WTC11 (cell line): ENCODE measurements at regions not wholly inside any gene's neighbourhood (a gene's known extent, or its start where the extent isn't known, plus 50 kb on each side); places are given as distances from the start of the nearest gene placed in this dataset.

ENCODE experiments used
- ATAC-seq: fragments of 200-7000 bp; cut with Tn5 transposase; 2 replicates; pipeline ENCODE4 v1.10.0; 2021; ENCODE audit warnings: mild to moderate bottlenecking, moderate library complexity
- CTCF ChIA-PET: fragments of 300-600 bp; sonication (Branson Sonifier 250); formaldehyde crosslinking; loops from one replicate; lab custom pipeline; 2021; ENCODE audit warnings: antibody characterized with exemption; lab: Charles Lee
- POLR2A ChIA-PET: fragments of 350-600 bp; sonication (Branson Sonifier 250); formaldehyde crosslinking; loops from one replicate; lab custom pipeline; 2021; ENCODE audit warnings: antibody characterized with exemption; lab: Charles Lee
- DNase-seq: peaks from one replicate; pipeline ENCODE4 v3.0.0; 2021; ENCODE audit warnings: low spot score
- H3K27ac Mint-ChIP-seq: 2 replicates; pipeline ENCODE4 v1.8.0; 2021; ENCODE audit warnings: mixed read lengths
- H3K27me3 Mint-ChIP-seq: 2 replicates; pipeline ENCODE4 v1.8.0; 2021; ENCODE audit warnings: low read depth, mild to moderate bottlenecking, moderate library complexity, mixed read lengths
- H3K36me3 Mint-ChIP-seq: 2 replicates; pipeline ENCODE4 v1.8.0; 2021; ENCODE audit warnings: mixed read lengths
- H3K4me1 Mint-ChIP-seq: 2 replicates; pipeline ENCODE4 v1.8.0; 2022; ENCODE audit warnings: mixed read lengths
- H3K4me3 Mint-ChIP-seq: 2 replicates; pipeline ENCODE4 v1.8.0; 2021; ENCODE audit warnings: mild to moderate bottlenecking, moderate library complexity, mixed read lengths
- H3K9me3 Mint-ChIP-seq: 2 replicates; pipeline ENCODE4 v1.8.0; 2021; ENCODE audit warnings: mixed read lengths
- ELF4 ChIP-seq: sonication (generic); formaldehyde crosslinking; IDR thresholded peaks from 2 replicates; pipeline ENCODE4 v1.8.1; 2022; ENCODE audit warnings: low read depth, mild to moderate bottlenecking, moderate library complexity, missing genetic modification reagents
- ETV6 ChIP-seq: sonication (generic); formaldehyde crosslinking; IDR thresholded peaks from 2 replicates; pipeline ENCODE4 v1.8.1; 2022; ENCODE audit warnings: mild to moderate bottlenecking, missing genetic modification reagents
- GABPB1 ChIP-seq: sonication (generic); formaldehyde crosslinking; IDR thresholded peaks from 2 replicates; pipeline ENCODE4 v1.8.1; 2023; ENCODE audit warnings: mild to moderate bottlenecking, missing genetic modification reagents
- GRHL2 ChIP-seq: fragments of 250-450 bp; sonication (Bioruptor Pico); IDR thresholded peaks from 2 replicates; pipeline ENCODE4 v1.8.0; 2022; ENCODE audit warnings: mild to moderate bottlenecking, moderate library complexity; ENCODE audit not compliant: insufficient replicate concordance, severe bottlenecking
- HMGA2 ChIP-seq: fragments of 250-450 bp; sonication (Bioruptor Pico); IDR thresholded peaks from 2 replicates; pipeline ENCODE4 v1.4.0; 2021; ENCODE audit warnings: mild to moderate bottlenecking, moderate library complexity
- JAZF1 ChIP-seq: fragments of 250-450 bp; sonication (Bioruptor Pico); IDR thresholded peaks from 2 replicates; pipeline ENCODE4 v1.9.0; 2021; ENCODE audit warnings: moderate library complexity, mild to moderate bottlenecking, inconsistent platforms
- NFATC4 ChIP-seq: fragments of 250-450 bp; sonication (Bioruptor Pico); IDR thresholded peaks from 2 replicates; pipeline ENCODE4 v1.9.0; 2021; ENCODE audit warnings: mild to moderate bottlenecking
- NR1H2 ChIP-seq: sonication (generic); formaldehyde crosslinking; IDR thresholded peaks from 2 replicates; pipeline ENCODE4 v1.9.0; 2021; ENCODE audit warnings: mild to moderate bottlenecking, moderate library complexity, missing genetic modification reagents
- OVOL2 ChIP-seq: fragments of 250-450 bp; sonication (Bioruptor Pico); IDR thresholded peaks from 2 replicates; pipeline ENCODE4 v1.9.0; 2021; ENCODE audit warnings: mild to moderate bottlenecking, borderline replicate concordance
- ZNF263 ChIP-seq: sonication (generic); formaldehyde crosslinking; IDR thresholded peaks from 2 replicates; pipeline ENCODE4 v1.8.1; 2022; ENCODE audit warnings: low read depth, mild to moderate bottlenecking, moderate library complexity, missing genetic modification reagents
- ZNF396 ChIP-seq: fragments of 250-450 bp; sonication (Bioruptor Pico); IDR thresholded peaks from 2 replicates; pipeline ENCODE4 v1.8.0; 2021; ENCODE audit warnings: mild to moderate bottlenecking, moderate library complexity, borderline replicate concordance
- TF ChIP-seq, protein P1 (sequence below): sonication (generic); formaldehyde crosslinking; IDR thresholded peaks from 2 replicates; pipeline ENCODE4 v1.8.0; 2022; ENCODE audit warnings: mild to moderate bottlenecking, missing genetic modification reagents
- TF ChIP-seq, protein P2 (sequence below): sonication (generic); formaldehyde crosslinking; IDR thresholded peaks from 2 replicates; pipeline ENCODE4 v1.8.1; 2023; ENCODE audit warnings: mild to moderate bottlenecking, missing genetic modification reagents
- TF ChIP-seq, protein P3 (sequence below): sonication (generic); formaldehyde crosslinking; IDR thresholded peaks from 2 replicates; pipeline ENCODE4 v1.8.0; 2022; ENCODE audit warnings: missing genetic modification reagents
- TF ChIP-seq, protein P4 (sequence below): sonication (generic); formaldehyde crosslinking; IDR thresholded peaks from 2 replicates; pipeline ENCODE4 v1.8.1; 2023; ENCODE audit warnings: mild to moderate bottlenecking, missing genetic modification reagents, borderline replicate concordance
- TF ChIP-seq, protein P5 (sequence below): sonication (generic); formaldehyde crosslinking; IDR thresholded peaks from 2 replicates; pipeline ENCODE4 v1.8.1; 2023; ENCODE audit warnings: mild to moderate bottlenecking, missing genetic modification reagents
- TF ChIP-seq, protein P6 (sequence below): sonication (generic); formaldehyde crosslinking; IDR thresholded peaks from 2 replicates; pipeline ENCODE4 v1.8.0; 2022; ENCODE audit warnings: mild to moderate bottlenecking, missing genetic modification reagents
- TF ChIP-seq, protein P7 (sequence below): fragments of 250-450 bp; sonication (Bioruptor Pico); IDR thresholded peaks from 2 replicates; pipeline ENCODE4 v1.8.0; 2021; ENCODE audit warnings: mild to moderate bottlenecking
- TF ChIP-seq, protein P8 (sequence below): sonication (generic); formaldehyde crosslinking; IDR thresholded peaks from 2 replicates; pipeline ENCODE4 v1.8.1; 2022; ENCODE audit warnings: missing genetic modification reagents, borderline replicate concordance

DNA sequence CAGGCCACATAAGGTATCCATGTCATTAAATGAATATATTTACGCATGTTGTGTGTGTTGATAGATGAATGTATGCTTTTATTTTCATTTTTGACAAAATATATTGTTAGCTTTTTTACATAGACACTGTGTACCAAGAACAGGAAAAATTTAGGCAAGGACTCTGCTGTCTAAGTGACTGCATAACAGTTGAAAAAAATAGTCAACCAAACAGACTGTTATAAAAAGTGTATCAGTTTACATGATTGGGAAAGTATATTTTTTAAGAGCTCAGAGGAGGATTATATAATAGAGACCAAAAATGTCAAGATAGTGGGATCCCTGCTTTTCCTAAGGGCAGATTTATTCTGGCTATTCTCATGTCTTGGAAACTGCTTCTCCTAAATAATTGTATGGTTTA, 858.0 kb downstream of the SLITRK1 start:
- no peak overlapping the region for H3K4me3 Mint-ChIP-seq
- H3K36me3 Mint-ChIP-seq, result no peaks in the 10 kb centered on the region
- ChIA-PET POLR2A (no interaction called here), CTCF (no interaction called here)
- DNase-seq, result no peak
- TF ChIP-seq ZNF263 (CRISPR knock-in tag) (no peak), GABPB1 (CRISPR knock-in tag) (no peak), NR1H2 (CRISPR knock-in tag) (no peak), ZNF396 (no peak), JAZF1 (CRISPR knock-in tag) (no peak), ETV6 (CRISPR knock-in tag) (no peak), NFATC4 (CRISPR knock-in tag) (no peak), OVOL2 (CRISPR knock-in tag) (no peak), ELF4 (CRISPR knock-in tag) (no peak), HMGA2 (CRISPR knock-in tag) (no peak), GRHL2 (CRISPR knock-in tag) (no peak)
- TF ChIP-seq, protein P1, sequence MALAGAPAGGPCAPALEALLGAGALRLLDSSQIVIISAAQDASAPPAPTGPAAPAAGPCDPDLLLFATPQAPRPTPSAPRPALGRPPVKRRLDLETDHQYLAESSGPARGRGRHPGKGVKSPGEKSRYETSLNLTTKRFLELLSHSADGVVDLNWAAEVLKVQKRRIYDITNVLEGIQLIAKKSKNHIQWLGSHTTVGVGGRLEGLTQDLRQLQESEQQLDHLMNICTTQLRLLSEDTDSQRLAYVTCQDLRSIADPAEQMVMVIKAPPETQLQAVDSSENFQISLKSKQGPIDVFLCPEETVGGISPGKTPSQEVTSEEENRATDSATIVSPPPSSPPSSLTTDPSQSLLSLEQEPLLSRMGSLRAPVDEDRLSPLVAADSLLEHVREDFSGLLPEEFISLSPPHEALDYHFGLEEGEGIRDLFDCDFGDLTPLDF (CRISPR knock-in tag), result no peak
- TF ChIP-seq, protein P2, sequence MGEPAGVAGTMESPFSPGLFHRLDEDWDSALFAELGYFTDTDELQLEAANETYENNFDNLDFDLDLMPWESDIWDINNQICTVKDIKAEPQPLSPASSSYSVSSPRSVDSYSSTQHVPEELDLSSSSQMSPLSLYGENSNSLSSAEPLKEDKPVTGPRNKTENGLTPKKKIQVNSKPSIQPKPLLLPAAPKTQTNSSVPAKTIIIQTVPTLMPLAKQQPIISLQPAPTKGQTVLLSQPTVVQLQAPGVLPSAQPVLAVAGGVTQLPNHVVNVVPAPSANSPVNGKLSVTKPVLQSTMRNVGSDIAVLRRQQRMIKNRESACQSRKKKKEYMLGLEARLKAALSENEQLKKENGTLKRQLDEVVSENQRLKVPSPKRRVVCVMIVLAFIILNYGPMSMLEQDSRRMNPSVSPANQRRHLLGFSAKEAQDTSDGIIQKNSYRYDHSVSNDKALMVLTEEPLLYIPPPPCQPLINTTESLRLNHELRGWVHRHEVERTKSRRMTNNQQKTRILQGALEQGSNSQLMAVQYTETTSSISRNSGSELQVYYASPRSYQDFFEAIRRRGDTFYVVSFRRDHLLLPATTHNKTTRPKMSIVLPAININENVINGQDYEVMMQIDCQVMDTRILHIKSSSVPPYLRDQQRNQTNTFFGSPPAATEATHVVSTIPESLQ (CRISPR knock-in tag), result no peak
- TF ChIP-seq, protein P3, sequence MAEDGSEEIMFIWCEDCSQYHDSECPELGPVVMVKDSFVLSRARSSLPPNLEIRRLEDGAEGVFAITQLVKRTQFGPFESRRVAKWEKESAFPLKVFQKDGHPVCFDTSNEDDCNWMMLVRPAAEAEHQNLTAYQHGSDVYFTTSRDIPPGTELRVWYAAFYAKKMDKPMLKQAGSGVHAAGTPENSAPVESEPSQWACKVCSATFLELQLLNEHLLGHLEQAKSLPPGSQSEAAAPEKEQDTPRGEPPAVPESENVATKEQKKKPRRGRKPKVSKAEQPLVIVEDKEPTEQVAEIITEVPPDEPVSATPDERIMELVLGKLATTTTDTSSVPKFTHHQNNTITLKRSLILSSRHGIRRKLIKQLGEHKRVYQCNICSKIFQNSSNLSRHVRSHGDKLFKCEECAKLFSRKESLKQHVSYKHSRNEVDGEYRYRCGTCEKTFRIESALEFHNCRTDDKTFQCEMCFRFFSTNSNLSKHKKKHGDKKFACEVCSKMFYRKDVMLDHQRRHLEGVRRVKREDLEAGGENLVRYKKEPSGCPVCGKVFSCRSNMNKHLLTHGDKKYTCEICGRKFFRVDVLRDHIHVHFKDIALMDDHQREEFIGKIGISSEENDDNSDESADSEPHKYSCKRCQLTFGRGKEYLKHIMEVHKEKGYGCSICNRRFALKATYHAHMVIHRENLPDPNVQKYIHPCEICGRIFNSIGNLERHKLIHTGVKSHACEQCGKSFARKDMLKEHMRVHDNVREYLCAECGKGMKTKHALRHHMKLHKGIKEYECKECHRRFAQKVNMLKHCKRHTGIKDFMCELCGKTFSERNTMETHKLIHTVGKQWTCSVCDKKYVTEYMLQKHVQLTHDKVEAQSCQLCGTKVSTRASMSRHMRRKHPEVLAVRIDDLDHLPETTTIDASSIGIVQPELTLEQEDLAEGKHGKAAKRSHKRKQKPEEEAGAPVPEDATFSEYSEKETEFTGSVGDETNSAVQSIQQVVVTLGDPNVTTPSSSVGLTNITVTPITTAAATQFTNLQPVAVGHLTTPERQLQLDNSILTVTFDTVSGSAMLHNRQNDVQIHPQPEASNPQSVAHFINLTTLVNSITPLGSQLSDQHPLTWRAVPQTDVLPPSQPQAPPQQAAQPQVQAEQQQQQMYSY, result no peak
- TF ChIP-seq, protein P4, sequence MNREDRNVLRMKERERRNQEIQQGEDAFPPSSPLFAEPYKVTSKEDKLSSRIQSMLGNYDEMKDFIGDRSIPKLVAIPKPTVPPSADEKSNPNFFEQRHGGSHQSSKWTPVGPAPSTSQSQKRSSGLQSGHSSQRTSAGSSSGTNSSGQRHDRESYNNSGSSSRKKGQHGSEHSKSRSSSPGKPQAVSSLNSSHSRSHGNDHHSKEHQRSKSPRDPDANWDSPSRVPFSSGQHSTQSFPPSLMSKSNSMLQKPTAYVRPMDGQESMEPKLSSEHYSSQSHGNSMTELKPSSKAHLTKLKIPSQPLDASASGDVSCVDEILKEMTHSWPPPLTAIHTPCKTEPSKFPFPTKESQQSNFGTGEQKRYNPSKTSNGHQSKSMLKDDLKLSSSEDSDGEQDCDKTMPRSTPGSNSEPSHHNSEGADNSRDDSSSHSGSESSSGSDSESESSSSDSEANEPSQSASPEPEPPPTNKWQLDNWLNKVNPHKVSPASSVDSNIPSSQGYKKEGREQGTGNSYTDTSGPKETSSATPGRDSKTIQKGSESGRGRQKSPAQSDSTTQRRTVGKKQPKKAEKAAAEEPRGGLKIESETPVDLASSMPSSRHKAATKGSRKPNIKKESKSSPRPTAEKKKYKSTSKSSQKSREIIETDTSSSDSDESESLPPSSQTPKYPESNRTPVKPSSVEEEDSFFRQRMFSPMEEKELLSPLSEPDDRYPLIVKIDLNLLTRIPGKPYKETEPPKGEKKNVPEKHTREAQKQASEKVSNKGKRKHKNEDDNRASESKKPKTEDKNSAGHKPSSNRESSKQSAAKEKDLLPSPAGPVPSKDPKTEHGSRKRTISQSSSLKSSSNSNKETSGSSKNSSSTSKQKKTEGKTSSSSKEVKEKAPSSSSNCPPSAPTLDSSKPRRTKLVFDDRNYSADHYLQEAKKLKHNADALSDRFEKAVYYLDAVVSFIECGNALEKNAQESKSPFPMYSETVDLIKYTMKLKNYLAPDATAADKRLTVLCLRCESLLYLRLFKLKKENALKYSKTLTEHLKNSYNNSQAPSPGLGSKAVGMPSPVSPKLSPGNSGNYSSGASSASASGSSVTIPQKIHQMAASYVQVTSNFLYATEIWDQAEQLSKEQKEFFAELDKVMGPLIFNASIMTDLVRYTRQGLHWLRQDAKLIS, result no peak
- TF ChIP-seq, protein P5, sequence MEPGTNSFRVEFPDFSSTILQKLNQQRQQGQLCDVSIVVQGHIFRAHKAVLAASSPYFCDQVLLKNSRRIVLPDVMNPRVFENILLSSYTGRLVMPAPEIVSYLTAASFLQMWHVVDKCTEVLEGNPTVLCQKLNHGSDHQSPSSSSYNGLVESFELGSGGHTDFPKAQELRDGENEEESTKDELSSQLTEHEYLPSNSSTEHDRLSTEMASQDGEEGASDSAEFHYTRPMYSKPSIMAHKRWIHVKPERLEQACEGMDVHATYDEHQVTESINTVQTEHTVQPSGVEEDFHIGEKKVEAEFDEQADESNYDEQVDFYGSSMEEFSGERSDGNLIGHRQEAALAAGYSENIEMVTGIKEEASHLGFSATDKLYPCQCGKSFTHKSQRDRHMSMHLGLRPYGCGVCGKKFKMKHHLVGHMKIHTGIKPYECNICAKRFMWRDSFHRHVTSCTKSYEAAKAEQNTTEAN, result no peak
- TF ChIP-seq, protein P6, sequence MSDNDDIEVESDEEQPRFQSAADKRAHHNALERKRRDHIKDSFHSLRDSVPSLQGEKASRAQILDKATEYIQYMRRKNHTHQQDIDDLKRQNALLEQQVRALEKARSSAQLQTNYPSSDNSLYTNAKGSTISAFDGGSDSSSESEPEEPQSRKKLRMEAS (CRISPR knock-in tag), result no peak
- TF ChIP-seq, protein P7, sequence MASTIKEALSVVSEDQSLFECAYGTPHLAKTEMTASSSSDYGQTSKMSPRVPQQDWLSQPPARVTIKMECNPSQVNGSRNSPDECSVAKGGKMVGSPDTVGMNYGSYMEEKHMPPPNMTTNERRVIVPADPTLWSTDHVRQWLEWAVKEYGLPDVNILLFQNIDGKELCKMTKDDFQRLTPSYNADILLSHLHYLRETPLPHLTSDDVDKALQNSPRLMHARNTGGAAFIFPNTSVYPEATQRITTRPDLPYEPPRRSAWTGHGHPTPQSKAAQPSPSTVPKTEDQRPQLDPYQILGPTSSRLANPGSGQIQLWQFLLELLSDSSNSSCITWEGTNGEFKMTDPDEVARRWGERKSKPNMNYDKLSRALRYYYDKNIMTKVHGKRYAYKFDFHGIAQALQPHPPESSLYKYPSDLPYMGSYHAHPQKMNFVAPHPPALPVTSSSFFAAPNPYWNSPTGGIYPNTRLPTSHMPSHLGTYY (CRISPR knock-in tag), result no peak
- TF ChIP-seq, protein P8, sequence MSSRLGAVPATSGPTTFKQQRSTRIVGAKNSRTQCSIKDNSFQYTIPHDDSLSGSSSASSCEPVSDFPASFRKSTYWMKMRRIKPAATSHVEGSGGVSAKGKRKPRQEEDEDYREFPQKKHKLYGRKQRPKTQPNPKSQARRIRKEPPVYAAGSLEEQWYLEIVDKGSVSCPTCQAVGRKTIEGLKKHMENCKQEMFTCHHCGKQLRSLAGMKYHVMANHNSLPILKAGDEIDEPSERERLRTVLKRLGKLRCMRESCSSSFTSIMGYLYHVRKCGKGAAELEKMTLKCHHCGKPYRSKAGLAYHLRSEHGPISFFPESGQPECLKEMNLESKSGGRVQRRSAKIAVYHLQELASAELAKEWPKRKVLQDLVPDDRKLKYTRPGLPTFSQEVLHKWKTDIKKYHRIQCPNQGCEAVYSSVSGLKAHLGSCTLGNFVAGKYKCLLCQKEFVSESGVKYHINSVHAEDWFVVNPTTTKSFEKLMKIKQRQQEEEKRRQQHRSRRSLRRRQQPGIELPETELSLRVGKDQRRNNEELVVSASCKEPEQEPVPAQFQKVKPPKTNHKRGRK, result no peak
- H3K4me1 Mint-ChIP-seq, result no peaks in the 10 kb centered on the region
- no peak overlapping the region for H3K27ac Mint-ChIP-seq
- H3K27me3 Mint-ChIP-seq, result no peaks in the 10 kb centered on the region
- no peak for ATAC-seq
- no peaks in the 10 kb centered on the region for H3K9me3 Mint-ChIP-seq
